IPS DF 6.9 (cell line): ENCODE measurements at regions not wholly inside any gene's neighbourhood (a gene's known extent, or its start where the extent isn't known, plus 50 kb on each side); places are given as distances from the start of the nearest gene placed in this dataset.

ENCODE experiments used
- DNase-seq: peaks from one replicate; pipeline ENCODE4 v3.0.0-alpha.2; 2013; ENCODE audit warnings: low read depth, low spot score
- H3K27ac ChIP-seq: one replicate; pipeline ENCODE4 v1.5.1; 2013; ENCODE audit warnings: low read length, control low read depth
- H3K27me3 ChIP-seq: 2 replicates; pipeline ENCODE4 v1.6.1; 2013; ENCODE audit warnings: mild to moderate bottlenecking, low read length; ENCODE audit not compliant: control insufficient read depth, insufficient read depth
- H3K36me3 ChIP-seq: 2 replicates; pipeline ENCODE4 v1.6.1; 2013; ENCODE audit warnings: low read length; ENCODE audit not compliant: control insufficient read depth, insufficient read depth
- H3K4me1 ChIP-seq: 2 replicates; pipeline ENCODE4 v1.6.1; 2013; ENCODE audit warnings: low read length; ENCODE audit not compliant: control insufficient read depth, insufficient read depth
- H3K4me3 ChIP-seq: 2 replicates; pipeline ENCODE4 v1.5.1; 2013; ENCODE audit warnings: mild to moderate bottlenecking, low read length
- H3K9me3 ChIP-seq: 2 replicates; pipeline ENCODE4 v1.6.1; 2013; ENCODE audit warnings: low read length, inconsistent platforms; ENCODE audit not compliant: control insufficient read depth, insufficient read depth
- WGBS: extraction: QIAGEN DNeasy Blood & Tissue Kit; methylation state at CpG from one replicate; pipeline ENCODE4 v1.1.7; 2013; ENCODE audit warnings: mixed read lengths, missing lambda C conversion rate; ENCODE audit not compliant: insufficient read length, insufficient coverage; 5-methylcytosine and 5-hydroxymethylcytosine counted together

DNA sequence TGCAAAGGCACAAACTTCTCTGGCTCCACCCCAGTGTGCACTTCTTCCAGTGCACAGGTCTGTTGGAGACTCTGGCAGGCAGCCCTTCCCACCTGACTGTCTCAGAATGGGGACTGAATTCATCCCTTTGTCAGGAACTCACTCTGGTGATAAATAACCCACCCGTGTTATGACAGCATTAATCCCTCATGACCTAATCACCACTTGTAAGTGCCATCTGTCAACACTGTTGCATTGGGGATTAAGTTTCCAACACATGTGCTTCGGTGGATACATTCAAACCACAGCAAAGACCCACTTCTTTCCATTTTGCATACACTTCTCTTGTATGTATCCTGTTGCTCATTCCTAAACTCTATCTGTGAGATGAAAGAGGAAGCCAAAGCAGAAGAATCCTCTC lies 1002.9 kb upstream of the IGFBP7 start:
- no peaks in the 10 kb centered on the region for H3K9me3 ChIP-seq
- 0 out of 2 replicates have a peak, but pooled peaks cover under 1% of the 10 kb centered on the region for H3K27me3 ChIP-seq
- no peak overlapping the region for H3K27ac ChIP-seq
- H3K4me1 ChIP-seq: no peaks in the 10 kb centered on the region
- H3K4me3 ChIP-seq: no peak overlapping the region
- H3K36me3 ChIP-seq: no peaks in the 10 kb centered on the region
- no peak for DNase-seq
- no CpG with 5 or more reads among the region's 2 CpGs for WGBS

DNA sequence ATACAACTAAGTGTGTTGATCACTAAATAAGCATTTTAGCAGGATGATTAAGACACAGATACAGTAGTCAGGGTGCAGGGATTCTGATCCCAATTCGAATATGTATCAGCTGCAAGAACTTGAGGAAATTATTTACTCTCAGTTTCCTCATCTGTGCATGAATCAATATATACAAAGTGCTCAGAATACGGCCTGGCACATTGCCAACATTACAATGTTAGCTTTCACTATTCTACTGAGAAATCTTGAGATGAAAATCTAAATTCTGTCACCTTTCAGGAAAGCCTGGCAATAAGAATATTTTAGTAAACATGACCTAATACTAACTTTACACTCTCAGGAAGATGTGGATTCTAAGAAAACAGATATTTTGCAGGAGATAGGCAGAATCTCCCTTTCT lies 1001.6 kb upstream of the IGFBP7 start:
- H3K36me3 ChIP-seq: no peaks in the 10 kb centered on the region
- WGBS: no CpG with 5 or more reads among the region's 2 CpGs
- no peak overlapping the region for H3K27ac ChIP-seq
- H3K27me3 ChIP-seq: no peaks in the 10 kb centered on the region
- H3K4me1 ChIP-seq: no peaks in the 10 kb centered on the region
- H3K4me3 ChIP-seq: no peak overlapping the region
- no peak for DNase-seq
- no peaks in the 10 kb centered on the region for H3K9me3 ChIP-seq

DNA sequence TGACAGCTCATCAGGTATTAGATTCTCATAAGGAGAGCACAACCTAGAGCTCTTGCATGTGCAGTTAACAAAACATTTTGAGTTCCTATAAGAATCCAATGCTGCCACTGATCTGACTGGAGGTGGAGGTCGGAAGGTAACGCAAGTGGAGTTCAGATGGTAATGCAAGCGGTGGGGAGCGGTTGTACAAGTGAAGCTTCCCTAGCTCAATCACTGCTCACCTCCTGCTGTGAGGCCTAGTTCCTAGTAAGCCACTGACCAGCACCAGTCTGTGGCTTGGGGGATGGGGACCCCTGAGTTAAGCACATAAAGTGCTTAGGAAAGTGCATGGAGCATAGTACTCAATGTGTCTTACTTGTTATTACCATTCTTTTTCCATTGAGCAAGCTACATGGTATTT lies 983.2 kb upstream of the IGFBP7 start:
- H3K27me3 ChIP-seq: no peaks in the 10 kb centered on the region
- peak; percentile 27 for DNase-seq
- H3K4me3 ChIP-seq: no peak overlapping the region
- H3K9me3 ChIP-seq: no peaks in the 10 kb centered on the region
- WGBS: no CpG with 5 or more reads among the region's 4 CpGs
- peaks cover 1% of the 10 kb centered on the region; the same call in 1 of the 2 replicates for H3K4me1 ChIP-seq
- H3K36me3 ChIP-seq: no peaks in the 10 kb centered on the region
- H3K27ac ChIP-seq: no peak overlapping the region

DNA sequence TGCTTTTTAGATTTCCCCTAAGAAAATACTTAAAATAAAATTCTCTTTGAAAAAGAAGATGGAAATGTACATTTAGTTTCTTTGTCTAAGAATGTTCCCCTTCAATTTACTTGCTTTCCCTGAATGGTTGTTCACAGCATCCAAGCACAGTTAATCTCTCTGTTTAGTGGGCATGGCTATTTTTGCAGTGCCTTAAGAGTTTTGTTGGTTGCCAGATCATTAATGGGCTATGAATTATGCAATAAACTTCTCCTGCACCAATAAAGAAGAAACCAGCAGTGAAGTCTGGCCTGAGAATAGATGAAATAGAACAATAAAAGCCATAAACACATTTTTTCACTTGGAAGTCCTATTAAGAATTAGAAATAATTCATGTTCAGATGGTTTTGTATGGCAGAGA lies 980.4 kb upstream of the IGFBP7 start:
- no peaks in the 10 kb centered on the region for H3K9me3 ChIP-seq
- no peak overlapping the region for H3K27ac ChIP-seq
- no peaks in the 10 kb centered on the region for H3K27me3 ChIP-seq
- no peak for DNase-seq
- no peak overlapping the region for H3K4me3 ChIP-seq
- H3K36me3 ChIP-seq: no peaks in the 10 kb centered on the region
- H3K4me1 ChIP-seq: peaks cover 1% of the 10 kb centered on the region; the same call in 1 of the 2 replicates

DNA sequence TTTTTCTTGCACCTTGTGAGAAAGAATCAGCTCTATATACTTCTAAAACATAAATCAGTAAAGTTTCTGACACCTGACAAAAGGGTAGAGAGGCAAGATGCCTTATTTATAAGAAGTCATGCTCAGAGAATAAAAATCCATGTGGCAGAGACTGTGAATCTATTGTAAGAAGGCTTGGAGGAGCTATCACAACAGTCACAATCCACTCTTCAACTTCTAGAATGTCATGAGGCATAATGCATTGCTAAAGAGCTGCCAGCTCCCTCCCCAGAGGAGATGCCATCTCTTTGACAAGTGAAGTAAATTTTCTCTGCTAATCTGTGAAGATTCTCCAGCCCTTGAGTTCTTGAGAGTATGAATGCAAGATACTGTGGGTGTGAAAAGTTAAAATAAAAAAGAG lies 971.2 kb upstream of the IGFBP7 start:
- Histone ChIP-seq H3K27ac (no peak overlapping the region), H3K4me3 (no peak overlapping the region), H3K9me3 (no peaks in the 10 kb centered on the region), H3K36me3 (no peaks in the 10 kb centered on the region), H3K27me3 (no peaks in the 10 kb centered on the region), H3K4me1 (no peaks in the 10 kb centered on the region)
- no peak for DNase-seq

DNA sequence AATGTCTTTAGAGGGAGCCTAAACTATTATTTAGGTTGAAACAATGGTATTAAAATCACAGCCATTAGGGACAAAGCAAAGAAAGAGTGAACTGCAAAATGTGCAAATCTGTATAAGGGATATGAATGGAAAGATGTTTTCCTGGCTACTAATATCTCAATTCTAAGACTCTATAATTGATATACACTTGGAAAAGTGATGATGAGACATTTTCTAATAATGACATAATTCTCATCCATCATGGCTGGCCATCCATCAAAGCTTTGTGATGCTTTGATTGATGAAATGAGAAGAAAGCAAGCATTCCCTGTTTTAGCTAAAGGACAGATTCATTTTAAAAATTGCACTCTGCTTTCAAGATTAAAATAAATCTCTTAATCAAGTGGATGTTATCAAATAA lies 965.5 kb upstream of the IGFBP7 start:
- Histone ChIP-seq H3K9me3 (no peaks in the 10 kb centered on the region), H3K4me3 (no peak overlapping the region), H3K36me3 (no peaks in the 10 kb centered on the region), H3K4me1 (no peaks in the 10 kb centered on the region), H3K27me3 (no peaks in the 10 kb centered on the region), H3K27ac (no peak overlapping the region)
- no peak for DNase-seq

DNA sequence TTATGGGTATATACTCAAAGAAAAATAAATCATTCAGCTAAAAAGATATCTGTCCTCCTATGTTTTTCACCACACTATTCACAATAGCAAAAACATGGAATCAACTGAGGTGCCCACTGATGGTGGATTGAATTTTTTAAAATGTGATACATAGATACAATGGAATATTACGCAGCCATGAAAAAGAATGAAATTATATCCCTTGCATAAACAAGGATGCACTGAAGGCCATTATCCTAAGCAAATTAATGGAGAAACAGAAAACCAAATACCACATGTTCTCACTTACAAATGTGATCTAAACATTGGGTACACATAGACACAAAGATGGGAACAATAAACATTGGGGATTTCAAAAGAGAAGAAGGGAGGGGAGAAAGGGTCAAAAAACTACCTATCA lies 964.2 kb upstream of the IGFBP7 start:
- no peaks in the 10 kb centered on the region for H3K27me3 ChIP-seq
- no CpG with 5 or more reads among the region's 1 CpG for WGBS
- H3K27ac ChIP-seq: no peak overlapping the region
- no peaks in the 10 kb centered on the region for H3K4me1 ChIP-seq
- DNase-seq: no peak
- no peaks in the 10 kb centered on the region for H3K36me3 ChIP-seq
- no peaks in the 10 kb centered on the region for H3K9me3 ChIP-seq
- no peak overlapping the region for H3K4me3 ChIP-seq

DNA sequence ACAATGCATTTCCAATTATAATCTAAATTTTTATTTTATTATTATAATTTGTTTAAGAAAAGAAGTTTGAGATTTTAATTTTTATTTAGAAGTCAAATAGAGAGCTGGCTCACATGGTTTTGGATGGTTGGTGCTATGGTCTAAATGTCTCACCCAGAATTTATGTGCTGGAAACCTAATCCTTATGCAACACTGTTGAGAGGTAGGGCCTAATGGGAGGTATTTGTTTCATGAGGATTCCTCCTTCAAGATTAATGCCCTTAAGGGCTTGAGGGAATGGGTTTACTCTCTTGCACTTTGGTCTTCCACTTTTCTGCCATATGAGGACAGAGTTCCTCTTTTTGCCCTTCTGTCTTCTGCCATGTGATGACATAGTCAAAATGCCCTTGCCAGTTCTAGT lies 960.5 kb upstream of the IGFBP7 start:
- no peaks in the 10 kb centered on the region for H3K27me3 ChIP-seq
- no peaks in the 10 kb centered on the region for H3K36me3 ChIP-seq
- no peak overlapping the region for H3K4me3 ChIP-seq
- H3K27ac ChIP-seq: no peak overlapping the region
- DNase-seq: no peak
- no peaks in the 10 kb centered on the region for H3K4me1 ChIP-seq
- no peaks in the 10 kb centered on the region for H3K9me3 ChIP-seq

DNA sequence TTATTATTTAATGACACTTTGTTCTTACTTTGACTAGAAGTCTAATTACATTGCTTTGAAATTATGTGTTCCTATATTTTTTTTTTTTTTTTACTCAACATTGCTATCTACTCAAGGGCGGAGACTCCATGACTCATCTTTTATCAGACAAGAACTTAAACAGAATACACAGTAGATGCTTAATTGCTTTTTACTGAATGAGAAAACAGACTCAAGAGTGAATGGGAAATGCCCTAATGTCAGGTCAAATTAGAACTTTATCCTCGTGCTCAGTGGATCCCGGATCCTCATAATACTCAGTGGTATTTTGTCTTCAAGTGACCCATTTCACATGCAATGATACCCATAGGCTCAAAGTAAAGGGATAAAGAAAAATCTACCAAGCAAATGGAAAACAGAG lies 954.5 kb upstream of the IGFBP7 start:
- no peaks in the 10 kb centered on the region for H3K27me3 ChIP-seq
- no CpG with 5 or more reads among the region's 3 CpGs for WGBS

DNA sequence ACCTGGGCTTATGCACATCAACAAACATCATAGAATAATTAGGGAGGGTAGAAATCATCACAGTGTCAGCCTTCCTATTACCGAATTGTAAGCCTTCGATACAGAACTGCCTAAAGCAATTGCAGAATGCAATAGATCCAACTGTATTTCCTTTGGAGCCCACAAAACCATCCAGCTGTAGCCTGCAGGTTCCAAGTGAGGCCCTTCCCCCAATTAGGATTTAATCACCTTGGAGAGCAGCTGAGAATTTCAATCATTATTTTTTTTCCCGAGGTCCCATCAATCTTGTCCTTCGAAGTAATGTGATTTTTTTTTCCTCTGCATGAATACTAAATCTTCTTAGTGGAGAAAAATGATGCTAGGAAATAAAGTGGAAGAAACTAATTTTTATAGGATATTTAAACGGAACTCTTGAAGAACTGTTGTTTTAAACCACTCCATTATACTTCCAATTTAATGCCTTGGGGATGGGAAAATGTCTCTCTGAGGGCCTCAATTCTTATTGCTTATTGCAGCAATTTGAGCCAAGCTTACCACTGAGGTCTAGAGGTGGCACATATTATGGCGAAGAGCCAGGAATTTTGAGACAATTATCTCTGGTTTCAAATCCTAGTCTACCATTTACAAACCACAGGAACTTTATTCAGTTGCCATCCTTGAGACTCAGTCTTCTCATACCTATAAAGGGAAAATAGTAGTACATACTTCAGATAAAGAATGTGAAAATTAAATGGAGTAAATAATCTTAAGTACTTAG lies 953.4 kb upstream of the IGFBP7 start:
- no peak for DNase-seq
- H3K4me3 ChIP-seq: no peak overlapping the region
- no peaks in the 10 kb centered on the region for H3K4me1 ChIP-seq
- H3K27ac ChIP-seq: no peak overlapping the region
- no peaks in the 10 kb centered on the region for H3K9me3 ChIP-seq
- no CpG with 5 or more reads among the region's 6 CpGs for WGBS
- H3K27me3 ChIP-seq: no peaks in the 10 kb centered on the region
- no peaks in the 10 kb centered on the region for H3K36me3 ChIP-seq

More for the DNA sequence above, 954.5 kb upstream of the IGFBP7 start:
- Histone ChIP-seq H3K4me3 (no peak overlapping the region), H3K9me3 (no peaks in the 10 kb centered on the region), H3K36me3 (no peaks in the 10 kb centered on the region), H3K4me1 (no peaks in the 10 kb centered on the region), H3K27ac (no peak overlapping the region)
- DNase-seq: no peak

DNA sequence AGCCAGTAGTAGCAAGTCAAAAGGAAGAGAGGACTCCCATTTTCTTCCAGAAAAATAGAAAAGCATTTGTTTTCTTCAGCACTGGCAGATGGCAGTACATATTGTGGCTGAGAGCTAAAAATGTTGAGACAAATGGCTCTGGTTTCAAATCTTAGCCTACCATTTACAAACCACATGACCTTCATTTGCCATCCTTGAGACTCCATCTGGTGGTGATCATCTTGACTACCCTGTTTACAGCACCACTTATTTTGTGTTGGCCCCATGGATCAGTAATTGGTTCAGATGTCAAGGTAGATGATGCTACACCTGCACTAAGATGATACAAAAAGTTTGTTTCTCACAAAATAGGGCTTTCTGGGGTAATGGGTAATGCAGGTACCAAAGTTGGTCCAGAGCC lies 951.8 kb upstream of the IGFBP7 start:
- Histone ChIP-seq H3K27me3 (no peaks in the 10 kb centered on the region), H3K36me3 (no peaks in the 10 kb centered on the region), H3K4me3 (no peak overlapping the region), H3K27ac (no peak overlapping the region), H3K4me1 (no peaks in the 10 kb centered on the region), H3K9me3 (no peaks in the 10 kb centered on the region)
- DNase-seq: no peak
